ENCODE measurements at regions not wholly inside any gene's neighbourhood (a gene's known extent, or its start where the extent isn't known, plus 50 kb on each side); places are given as distances from the start of the nearest gene placed in this dataset.

DNA sequence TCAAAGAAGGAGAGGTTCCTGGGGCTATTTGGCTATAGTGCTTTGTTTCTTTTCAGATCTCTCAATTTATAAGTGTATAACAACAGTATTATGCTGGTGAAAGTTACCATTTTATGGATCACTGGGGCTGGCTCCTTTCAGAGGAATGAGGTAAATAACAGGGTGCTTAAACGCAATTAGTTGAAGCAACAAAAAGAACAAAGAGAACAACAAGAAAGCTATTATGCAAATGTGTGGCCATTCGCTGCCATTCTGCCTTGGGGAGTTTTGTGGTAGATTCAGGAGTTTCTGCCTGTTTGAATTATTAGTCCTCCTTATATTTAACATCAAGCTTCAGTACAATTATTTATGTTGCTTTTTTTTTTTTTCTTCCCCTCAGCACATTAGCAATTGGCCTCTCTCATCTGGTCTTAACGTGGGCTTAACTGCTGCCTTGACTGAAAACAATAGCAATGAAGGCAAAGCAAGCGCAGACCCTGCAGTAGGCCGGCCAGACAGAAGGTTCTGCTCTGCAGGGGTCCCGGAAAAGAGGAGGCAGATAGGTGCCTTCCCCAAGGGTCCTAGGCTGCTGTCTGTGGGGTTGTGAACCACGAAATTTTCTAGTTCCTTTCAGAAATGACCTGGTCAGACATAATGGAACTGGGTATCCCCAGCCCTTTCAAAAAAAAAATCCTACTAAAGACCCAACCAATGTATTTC, 339.9 kb upstream of the PODXL start:
- Mint-ChIP-seq H3K4me1 (peaks cover 2% of the 10 kb centered on the region), H3K27me3 (peaks cover 23% of the 10 kb centered on the region), H3K27ac (no peak overlapping the region), H3K9me3 (no peaks in the 10 kb centered on the region), H3K4me3 (no peak overlapping the region), H3K36me3 (no peaks in the 10 kb centered on the region)
- DNase-seq, result no peak

- no peaks in the 10 kb centered on the region for H3K9me3 Mint-ChIP-seq
- DNase-seq, result no peak
- H3K27ac Mint-ChIP-seq, result no peak overlapping the region
- H3K27me3 Mint-ChIP-seq, result peaks cover 30% of the 10 kb centered on the region
- H3K36me3 Mint-ChIP-seq, result no peaks in the 10 kb centered on the region
- peaks cover 2% of the 10 kb centered on the region for H3K4me1 Mint-ChIP-seq
- no peak overlapping the region for H3K4me3 Mint-ChIP-seq
Measured at GRCh38 chr7:131895541-131896164, 339.2 kb upstream of the PODXL start.

- no peak overlapping the region for H3K27ac Mint-ChIP-seq
- H3K36me3 Mint-ChIP-seq, result no peaks in the 10 kb centered on the region
- peaks cover 2% of the 10 kb centered on the region for H3K4me1 Mint-ChIP-seq
- DNase-seq, result no peak
- H3K4me3 Mint-ChIP-seq, result no peak overlapping the region
- H3K9me3 Mint-ChIP-seq, result no peaks in the 10 kb centered on the region
- peaks cover 34% of the 10 kb centered on the region for H3K27me3 Mint-ChIP-seq
Measured at GRCh38 chr7:131893631-131894340, 337.4 kb upstream of the PODXL start.

DNA sequence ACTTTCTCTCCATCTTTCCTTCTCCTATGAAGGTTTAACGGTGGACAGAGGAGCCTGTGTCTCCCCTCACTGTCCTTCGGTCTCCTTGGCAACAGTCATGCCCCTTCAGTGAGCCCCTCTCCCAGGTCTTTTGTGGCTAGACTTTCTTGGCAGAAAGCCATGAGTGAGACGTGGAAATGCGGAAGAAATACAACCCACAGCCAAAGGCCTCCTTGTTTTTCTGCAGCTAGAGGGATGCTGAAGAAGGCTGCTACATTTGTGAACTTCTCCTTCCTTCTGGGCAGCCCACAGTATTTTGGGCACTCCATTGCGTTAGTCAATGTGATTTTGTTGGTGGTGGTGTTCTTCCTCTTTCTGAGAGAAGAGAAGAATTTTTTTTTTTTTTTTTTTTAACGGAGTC, 333.7 kb upstream of the PODXL start:
- H3K9me3 Mint-ChIP-seq, result peaks cover 11% of the 10 kb centered on the region

GRCh38 chr7:131889572-131890150, 333.2 kb upstream of the PODXL start:
- Mint-ChIP-seq H3K9me3 (peaks cover 13% of the 10 kb centered on the region), H3K4me1 (no peaks in the 10 kb centered on the region), H3K27me3 (peaks cover 15% of the 10 kb centered on the region), H3K36me3 (no peaks in the 10 kb centered on the region), H3K4me3 (no peak overlapping the region), H3K27ac (no peak overlapping the region)
- no peak for DNase-seq

More for the DNA sequence above, 333.7 kb upstream of the PODXL start:
- no peaks in the 10 kb centered on the region for H3K4me1 Mint-ChIP-seq
- no peaks in the 10 kb centered on the region for H3K36me3 Mint-ChIP-seq
- no peak overlapping the region for H3K4me3 Mint-ChIP-seq
- DNase-seq, result no peak
- peaks cover 15% of the 10 kb centered on the region for H3K27me3 Mint-ChIP-seq
- H3K27ac Mint-ChIP-seq, result no peak overlapping the region

DNA sequence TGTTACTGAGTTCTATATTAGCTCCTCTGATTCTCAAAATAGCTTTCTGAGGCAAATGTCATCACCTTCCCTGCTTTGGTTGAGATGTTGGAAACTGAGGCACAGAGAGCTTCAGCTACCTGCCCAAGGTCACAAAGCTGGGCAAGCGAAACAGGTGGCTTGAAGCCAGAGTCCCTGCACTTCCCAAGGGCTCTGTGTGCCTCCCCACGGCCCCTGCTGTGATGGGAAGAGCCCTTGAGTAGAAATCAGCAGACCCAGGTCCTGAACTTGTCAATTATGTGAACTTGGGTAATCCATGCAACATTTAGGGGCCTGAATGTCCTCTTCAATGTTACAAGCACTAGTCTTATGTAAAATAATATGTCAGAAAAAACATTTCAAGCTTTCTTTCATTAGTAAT, 327.3 kb upstream of the PODXL start:
- H3K27ac Mint-ChIP-seq, result no peak overlapping the region
- H3K4me3 Mint-ChIP-seq, result no peak overlapping the region
- no peaks in the 10 kb centered on the region for H3K36me3 Mint-ChIP-seq
- peaks cover 13% of the 10 kb centered on the region for H3K9me3 Mint-ChIP-seq
- no peaks in the 10 kb centered on the region for H3K27me3 Mint-ChIP-seq
- no peak for DNase-seq
- no peaks in the 10 kb centered on the region for H3K4me1 Mint-ChIP-seq

GRCh38 chr7:131883196-131883595, 326.8 kb upstream of the PODXL start:
- no peaks in the 10 kb centered on the region for H3K27me3 Mint-ChIP-seq
- H3K27ac Mint-ChIP-seq, result no peak overlapping the region
- no peak for DNase-seq
- H3K9me3 Mint-ChIP-seq, result peaks cover 13% of the 10 kb centered on the region
- H3K36me3 Mint-ChIP-seq, result no peaks in the 10 kb centered on the region
- H3K4me3 Mint-ChIP-seq, result no peak overlapping the region
- H3K4me1 Mint-ChIP-seq, result no peaks in the 10 kb centered on the region

- H3K9me3 Mint-ChIP-seq, result peaks cover 13% of the 10 kb centered on the region
- H3K36me3 Mint-ChIP-seq, result no peaks in the 10 kb centered on the region
- no peak overlapping the region for H3K27ac Mint-ChIP-seq
- no peaks in the 10 kb centered on the region for H3K27me3 Mint-ChIP-seq
- H3K4me3 Mint-ChIP-seq, result no peak overlapping the region
- H3K4me1 Mint-ChIP-seq, result no peaks in the 10 kb centered on the region
- DNase-seq, result no peak
Measured at GRCh38 chr7:131882321-131882720, 325.9 kb upstream of the PODXL start.

GRCh38 chr7:131880078-131880477, 323.6 kb upstream of the PODXL start:
- Mint-ChIP-seq H3K27me3 (no peaks in the 10 kb centered on the region), H3K36me3 (no peaks in the 10 kb centered on the region)
- no peak for DNase-seq

GRCh38 chr7:131879424-131879823, 323.0 kb upstream of the PODXL start:
- no peak for DNase-seq
- Mint-ChIP-seq H3K4me3 (no peak overlapping the region), H3K4me1 (no peaks in the 10 kb centered on the region)

More at GRCh38 chr7:131880078-131880477, 323.6 kb upstream of the PODXL start:
- no peaks in the 10 kb centered on the region for H3K4me1 Mint-ChIP-seq
- no peak overlapping the region for H3K27ac Mint-ChIP-seq
- peaks cover under 1% of the 10 kb centered on the region for H3K9me3 Mint-ChIP-seq
- H3K4me3 Mint-ChIP-seq, result no peak overlapping the region

DNA sequence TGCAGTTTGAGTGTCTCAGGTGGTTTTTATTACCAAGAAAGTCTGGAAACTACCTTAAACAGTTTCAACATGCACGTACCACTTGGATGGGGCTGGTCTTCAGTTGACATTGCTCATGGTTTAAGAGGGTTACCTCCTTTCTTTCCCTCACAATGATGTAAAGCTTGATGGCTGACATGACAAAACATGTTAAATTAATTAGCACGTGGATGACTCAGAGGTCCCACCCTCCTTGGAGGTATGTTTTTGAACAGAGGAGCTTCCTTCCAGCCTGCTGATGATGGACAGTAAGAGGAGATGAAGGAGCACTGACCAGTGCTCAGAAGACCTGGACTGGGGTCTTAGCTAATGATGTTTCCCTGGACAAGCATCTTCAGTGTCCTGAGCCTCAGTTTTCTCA, 322.3 kb upstream of the PODXL start:
- H3K36me3 Mint-ChIP-seq, result no peaks in the 10 kb centered on the region
- no peak overlapping the region for H3K4me3 Mint-ChIP-seq
- H3K27me3 Mint-ChIP-seq, result peaks cover under 1% of the 10 kb centered on the region
- no peaks in the 10 kb centered on the region for H3K9me3 Mint-ChIP-seq
- no peak for DNase-seq
- no peaks in the 10 kb centered on the region for H3K4me1 Mint-ChIP-seq
- H3K27ac Mint-ChIP-seq, result no peak overlapping the region

More at GRCh38 chr7:131879424-131879823, 323.0 kb upstream of the PODXL start:
- H3K27ac Mint-ChIP-seq, result no peak overlapping the region
- no peaks in the 10 kb centered on the region for H3K36me3 Mint-ChIP-seq
- H3K9me3 Mint-ChIP-seq, result no peaks in the 10 kb centered on the region
- no peaks in the 10 kb centered on the region for H3K27me3 Mint-ChIP-seq

- Mint-ChIP-seq H3K4me1 (no peaks in the 10 kb centered on the region), H3K36me3 (no peaks in the 10 kb centered on the region), H3K27ac (no peak overlapping the region), H3K27me3 (peaks cover 28% of the 10 kb centered on the region), H3K9me3 (no peaks in the 10 kb centered on the region), H3K4me3 (no peak overlapping the region)
- DNase-seq, result no peak
Measured at GRCh38 chr7:131873581-131873980, 317.2 kb upstream of the PODXL start.

DNA sequence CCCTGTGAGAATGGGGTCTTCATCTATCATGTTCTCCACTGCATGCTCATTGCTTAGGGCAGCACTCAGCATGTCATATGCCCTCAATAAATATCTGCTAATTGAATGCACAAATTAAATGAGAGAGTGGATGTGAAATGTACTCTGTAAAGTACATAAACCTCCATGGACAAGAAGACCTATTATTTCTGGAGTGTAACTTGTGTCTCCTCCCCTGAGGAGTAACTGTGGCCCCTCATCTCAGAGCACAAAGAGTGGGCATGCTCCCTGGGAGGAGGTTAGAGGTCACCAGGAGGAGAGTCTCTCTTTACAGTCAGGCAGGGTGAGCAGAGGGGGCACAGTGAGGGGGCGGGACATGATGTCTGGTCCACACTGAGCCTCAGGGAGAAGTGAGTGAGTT, 313.6 kb upstream of the PODXL start:
- Mint-ChIP-seq H3K4me1 (no peaks in the 10 kb centered on the region), H3K9me3 (no peaks in the 10 kb centered on the region), H3K4me3 (no peak overlapping the region), H3K27me3 (peaks cover 30% of the 10 kb centered on the region), H3K36me3 (no peaks in the 10 kb centered on the region), H3K27ac (no peak overlapping the region)
- no peak for DNase-seq

DNA sequence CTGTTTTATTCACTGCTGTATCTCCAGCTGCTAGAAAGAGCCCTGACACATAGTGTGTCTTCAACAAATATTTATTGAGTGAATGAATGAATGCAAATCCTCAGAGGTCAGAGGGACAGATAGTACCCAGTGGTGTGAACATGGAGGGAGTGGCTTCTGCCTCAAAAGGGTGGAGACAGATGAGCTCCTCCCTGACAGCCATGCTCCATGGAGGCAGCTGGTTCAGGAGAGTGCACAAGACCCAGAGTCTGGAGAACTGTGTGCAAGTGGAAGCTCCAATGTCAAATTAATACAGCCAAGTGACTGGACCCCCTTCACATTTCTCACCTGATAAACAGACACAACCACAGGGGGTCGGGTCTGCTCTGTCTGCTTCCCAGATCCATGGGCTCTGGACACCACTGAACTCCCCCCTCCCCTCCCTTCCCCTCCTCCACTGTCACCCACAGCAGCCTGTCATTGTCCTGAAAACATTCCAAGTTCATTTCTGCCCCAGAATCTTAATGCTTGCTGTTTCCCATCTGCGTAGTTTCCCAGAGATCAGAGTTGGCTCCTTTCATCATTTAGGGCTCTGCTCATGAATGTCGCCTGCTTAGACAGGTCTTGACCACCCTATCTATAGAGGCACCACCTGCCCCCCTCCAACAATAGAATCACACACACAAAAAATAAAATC, 312.9 kb upstream of the PODXL start:
- H3K4me1 Mint-ChIP-seq, result no peaks in the 10 kb centered on the region
- DNase-seq, result no peak
- H3K9me3 Mint-ChIP-seq, result no peaks in the 10 kb centered on the region
- H3K27ac Mint-ChIP-seq, result no peak overlapping the region
- no peak overlapping the region for H3K4me3 Mint-ChIP-seq
- H3K27me3 Mint-ChIP-seq, result peaks cover 36% of the 10 kb centered on the region
- no peaks in the 10 kb centered on the region for H3K36me3 Mint-ChIP-seq

- DNase-seq, result no peak
- Mint-ChIP-seq H3K4me1 (no peaks in the 10 kb centered on the region), H3K36me3 (no peaks in the 10 kb centered on the region), H3K9me3 (no peaks in the 10 kb centered on the region), H3K27me3 (peaks cover 31% of the 10 kb centered on the region), H3K27ac (no peak overlapping the region), H3K4me3 (no peak overlapping the region)
Measured at GRCh38 chr7:131867461-131867860, 311.0 kb upstream of the PODXL start.

All from activated naive CD8-positive, alpha-beta T cell treated with anti-CD3 and anti-CD28 coated beads for 36 hours (primary cell).